Gastrocnemius medialis (tissue), 4 donors: ENCODE measurements at regions not wholly inside any gene's neighbourhood (a gene's known extent, or its start where the extent isn't known, plus 50 kb on each side); places are given as distances from the start of the nearest gene placed in this dataset.

Source experiments
- CTCF ChIP-seq, 5 experiments: fragments of 450-650 bp in 3 of 5; fragments of 200-600 bp in 2 of 5; sonication (generic) in 2 of 5; IDR thresholded peaks in 4 of 5; conservative IDR thresholded peaks in 1 of 5; 1 replicate in 4 of 5; 2 replicates in 1 of 5; pipeline ENCODE4 v1.5.1; 2016 to 2019; ENCODE audit warnings: antibody characterized with exemption in 5 of 5, mild to moderate bottlenecking in 3 of 5, moderate library complexity in 3 of 5
- POLR2A ChIP-seq, 2 donors: fragments of 450-650 bp; IDR thresholded peaks; one replicate each; pipeline ENCODE4 v1.6.1; 2017; ENCODE audit warnings: antibody characterized with exemption in 2 of 2, mild to moderate bottlenecking in 2 of 2, moderate library complexity in 2 of 2

GRCh38 chr7:81264116-81264515 lies 345.3 kb upstream of the SEMA3C start:
- TF ChIP-seq CTCF (IDR thresholded peaks at IDR 0.05 in 4 of 5, conservative IDR thresholded peaks at IDR 0.05 in 1 of 5) (no peak), POLR2A (IDR thresholded peaks at IDR 0.05) (no peak)
